VCaP (cell line): ENCODE measurements at regions not wholly inside any gene's neighbourhood (a gene's known extent, or its start where the extent isn't known, plus 50 kb on each side); places are given as distances from the start of the nearest gene placed in this dataset.
"Not testable (repeated sequence)": the region's sequence is repeated elsewhere in the genome, so short reads cannot be mapped to it uniquely, and the experiment has no call there.

Source experiments
- H3K27ac ChIP-seq: fragments of 450-650 bp; 2 replicates; pipeline ENCODE4 v1.5.1; 2017
- TF ChIP-seq, protein P1 (sequence below): fragments of 450-650 bp; conservative IDR thresholded peaks from 2 replicates; pipeline ENCODE4 v1.5.1; 2017; ENCODE audit warnings: mild to moderate bottlenecking, moderate library complexity

GRCh38 chr16:6732166-6732565, 600.5 kb upstream of the RBFOX1 start:
- H3K27ac ChIP-seq = no peak overlapping the region
- TF ChIP-seq, protein P1, sequence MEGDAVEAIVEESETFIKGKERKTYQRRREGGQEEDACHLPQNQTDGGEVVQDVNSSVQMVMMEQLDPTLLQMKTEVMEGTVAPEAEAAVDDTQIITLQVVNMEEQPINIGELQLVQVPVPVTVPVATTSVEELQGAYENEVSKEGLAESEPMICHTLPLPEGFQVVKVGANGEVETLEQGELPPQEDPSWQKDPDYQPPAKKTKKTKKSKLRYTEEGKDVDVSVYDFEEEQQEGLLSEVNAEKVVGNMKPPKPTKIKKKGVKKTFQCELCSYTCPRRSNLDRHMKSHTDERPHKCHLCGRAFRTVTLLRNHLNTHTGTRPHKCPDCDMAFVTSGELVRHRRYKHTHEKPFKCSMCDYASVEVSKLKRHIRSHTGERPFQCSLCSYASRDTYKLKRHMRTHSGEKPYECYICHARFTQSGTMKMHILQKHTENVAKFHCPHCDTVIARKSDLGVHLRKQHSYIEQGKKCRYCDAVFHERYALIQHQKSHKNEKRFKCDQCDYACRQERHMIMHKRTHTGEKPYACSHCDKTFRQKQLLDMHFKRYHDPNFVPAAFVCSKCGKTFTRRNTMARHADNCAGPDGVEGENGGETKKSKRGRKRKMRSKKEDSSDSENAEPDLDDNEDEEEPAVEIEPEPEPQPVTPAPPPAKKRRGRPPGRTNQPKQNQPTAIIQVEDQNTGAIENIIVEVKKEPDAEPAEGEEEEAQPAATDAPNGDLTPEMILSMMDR = no peak

- no peak overlapping the region for H3K27ac ChIP-seq
- TF ChIP-seq, protein P1 = no peak
These were observed 604.3 kb upstream of the RBFOX1 start for GRCh38 chr16:6728381-6728780.

- H3K27ac ChIP-seq = no peak overlapping the region
- TF ChIP-seq, protein P1 = no peak
These were observed 606.0 kb upstream of the RBFOX1 start for GRCh38 chr16:6726621-6727020.

DNA sequence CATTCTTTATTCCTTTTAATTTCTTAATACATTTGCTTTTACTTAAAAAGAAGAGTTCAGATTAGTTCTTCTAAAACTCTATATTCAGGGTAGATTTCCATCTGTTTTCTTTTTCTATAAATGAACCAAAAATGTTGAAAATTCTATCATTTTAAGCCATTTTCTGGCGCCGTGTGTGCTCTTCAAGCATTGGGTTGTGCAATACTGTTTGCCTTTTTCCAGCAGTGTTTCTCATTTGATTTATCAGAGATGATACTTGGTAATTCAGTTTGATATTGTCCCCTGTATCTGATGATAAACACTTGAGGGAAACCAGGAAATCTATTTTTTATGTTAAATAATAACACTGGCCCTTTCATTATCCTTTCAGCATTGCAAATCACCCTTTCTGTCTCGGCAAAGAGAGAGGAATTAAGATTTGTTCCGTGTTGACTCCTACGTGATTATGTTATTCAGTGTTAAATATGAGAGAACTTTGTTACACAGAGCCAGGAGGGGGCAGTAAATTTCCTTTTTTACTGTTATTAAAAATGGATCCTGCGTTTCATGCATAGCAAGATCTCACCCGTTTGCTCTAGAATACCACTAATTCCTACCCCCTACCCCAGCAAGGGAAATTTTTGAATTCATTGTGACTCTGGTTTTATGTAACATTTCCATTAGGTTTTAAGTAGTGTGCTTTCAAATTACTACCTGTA, 606.9 kb upstream of the RBFOX1 start:
- no peak overlapping the region for H3K27ac ChIP-seq

DNA sequence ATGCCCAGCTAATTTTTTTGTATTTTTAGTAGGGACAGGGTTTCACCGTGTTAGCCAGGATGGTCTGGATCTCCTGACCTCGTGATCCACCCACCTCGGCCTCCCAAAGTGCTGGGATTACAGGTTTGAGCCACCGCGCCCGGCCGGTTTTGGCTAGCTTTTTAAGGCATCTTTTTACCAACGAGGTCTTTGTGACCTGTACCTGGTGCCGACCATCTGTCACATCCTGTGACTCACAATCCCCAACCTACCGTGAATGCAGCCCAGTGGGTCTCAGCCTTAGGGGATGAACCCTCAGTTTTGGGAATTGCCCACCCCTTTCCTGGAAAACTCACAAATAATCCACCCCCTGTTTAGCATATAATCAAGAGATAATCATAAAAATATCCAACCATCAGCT, 607.4 kb upstream of the RBFOX1 start:
- not testable (repeated sequence) for H3K27ac ChIP-seq

More for the DNA sequence above, 606.9 kb upstream of the RBFOX1 start:
- TF ChIP-seq, protein P1 = no peak

GRCh38 chr16:6722786-6723185, 609.9 kb upstream of the RBFOX1 start:
- TF ChIP-seq, protein P1 = no peak
- H3K27ac ChIP-seq = no peak overlapping the region

GRCh38 chr16:6714510-6714909, 618.1 kb upstream of the RBFOX1 start:
- no peak overlapping the region for H3K27ac ChIP-seq
- TF ChIP-seq, protein P1 = no peak

DNA sequence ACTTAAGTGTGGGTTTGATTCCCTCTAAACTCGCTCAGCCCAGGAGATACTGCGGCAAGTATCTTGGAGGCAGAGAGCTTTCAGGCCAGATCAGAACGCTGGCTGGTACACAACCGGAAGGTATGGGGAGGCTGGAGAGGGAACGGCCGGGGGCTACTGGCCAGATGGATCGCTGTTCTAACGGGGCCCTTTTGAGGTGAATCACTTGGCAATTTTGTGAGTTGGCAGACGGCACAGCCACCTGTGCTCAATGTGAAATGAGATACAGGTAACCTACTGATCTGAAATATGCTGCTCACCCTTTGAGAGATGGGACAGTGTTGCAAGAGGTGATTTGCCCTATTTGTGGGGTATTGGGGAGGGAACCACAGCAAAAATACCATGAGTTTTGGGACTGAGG, 622.9 kb upstream of the RBFOX1 start:
- TF ChIP-seq, protein P1 = no peak
- no peak overlapping the region for H3K27ac ChIP-seq
